ENCODE measurements at regions not wholly inside any gene's neighbourhood (a gene's known extent, or its start where the extent isn't known, plus 50 kb on each side); places are given as distances from the start of the nearest gene placed in this dataset.

- TF ChIP-seq POLR2A (IDR thresholded peaks at IDR 0.05) (no peak), CTCF (IDR thresholded peaks at IDR 0.05) (no peak)
These were observed 425.0 kb downstream of the DYNC2H1 start for GRCh38 chr11:103534191-103534590.

All from lower leg skin (tissue), 3 donors.